GM18858 (cell line): ENCODE measurements at regions not wholly inside any gene's neighbourhood (a gene's known extent, or its start where the extent isn't known, plus 50 kb on each side); places are given as distances from the start of the nearest gene placed in this dataset.

Experiments used
- ATAC-seq: cut with Tn5 transposase; IDR thresholded peaks from one replicate; pipeline ENCODE4 v1.9.1; 2021; ENCODE audit not compliant: unreplicated experiment

DNA sequence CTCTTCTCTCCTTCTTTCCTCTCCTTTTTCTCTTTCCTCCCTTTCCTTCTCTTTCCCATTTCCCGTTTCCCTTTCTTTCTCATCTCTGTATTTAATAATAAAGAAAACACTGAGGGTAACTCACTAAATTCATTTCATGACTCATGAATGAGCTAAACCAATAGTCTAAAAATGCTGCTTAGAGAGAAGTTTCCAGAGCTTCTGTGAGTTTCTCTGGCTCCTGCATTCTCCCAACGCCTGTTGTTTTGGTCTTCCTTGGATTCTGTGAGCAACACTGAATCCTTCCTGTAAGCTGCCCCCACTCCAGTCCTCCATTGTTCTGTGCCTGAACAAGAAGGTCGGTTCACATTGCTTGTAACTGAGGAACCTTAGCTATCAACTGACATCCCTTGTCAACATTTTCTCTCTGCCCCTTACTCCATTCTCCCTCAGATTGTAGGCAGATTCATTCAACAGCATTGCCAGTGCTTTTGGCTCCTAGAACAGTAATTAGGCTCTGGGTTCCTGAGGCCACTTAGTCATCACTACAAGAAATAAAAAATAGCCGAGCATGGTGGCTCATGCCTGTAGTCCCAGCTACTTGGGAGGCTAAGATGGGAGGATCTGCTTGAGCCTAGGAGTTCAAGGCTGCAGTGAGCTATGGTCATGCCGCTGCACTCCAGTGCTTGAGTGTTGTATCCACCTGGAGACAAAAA lies 237.7 kb upstream of the KLF4 start:
- no peak for ATAC-seq

DNA sequence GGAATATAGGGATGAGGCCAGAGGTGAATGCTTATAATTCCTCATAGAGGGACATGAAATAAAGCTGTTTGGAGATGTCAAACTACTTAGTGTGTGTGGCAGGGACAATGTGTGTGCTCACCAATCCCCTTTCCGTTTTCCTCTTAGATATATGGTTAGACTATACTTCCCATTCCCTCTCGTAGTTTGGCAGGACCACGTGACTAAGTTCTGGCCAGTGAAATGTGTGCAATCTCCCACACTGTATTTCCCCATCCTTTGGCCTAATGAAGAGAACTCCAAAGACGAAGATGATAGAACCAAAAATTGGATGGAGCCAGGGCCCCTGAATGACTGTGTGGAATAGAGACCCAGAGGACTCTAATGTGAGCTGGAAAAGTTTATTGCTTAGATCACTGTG lies 233.4 kb upstream of the KLF4 start:
- ATAC-seq: no peak

GRCh38 chr9:107721705-107722245 lies 232.2 kb upstream of the KLF4 start:
- ATAC-seq: no peak

GRCh38 chr9:107720501-107720900 lies 230.9 kb upstream of the KLF4 start:
- ATAC-seq: no peak

DNA sequence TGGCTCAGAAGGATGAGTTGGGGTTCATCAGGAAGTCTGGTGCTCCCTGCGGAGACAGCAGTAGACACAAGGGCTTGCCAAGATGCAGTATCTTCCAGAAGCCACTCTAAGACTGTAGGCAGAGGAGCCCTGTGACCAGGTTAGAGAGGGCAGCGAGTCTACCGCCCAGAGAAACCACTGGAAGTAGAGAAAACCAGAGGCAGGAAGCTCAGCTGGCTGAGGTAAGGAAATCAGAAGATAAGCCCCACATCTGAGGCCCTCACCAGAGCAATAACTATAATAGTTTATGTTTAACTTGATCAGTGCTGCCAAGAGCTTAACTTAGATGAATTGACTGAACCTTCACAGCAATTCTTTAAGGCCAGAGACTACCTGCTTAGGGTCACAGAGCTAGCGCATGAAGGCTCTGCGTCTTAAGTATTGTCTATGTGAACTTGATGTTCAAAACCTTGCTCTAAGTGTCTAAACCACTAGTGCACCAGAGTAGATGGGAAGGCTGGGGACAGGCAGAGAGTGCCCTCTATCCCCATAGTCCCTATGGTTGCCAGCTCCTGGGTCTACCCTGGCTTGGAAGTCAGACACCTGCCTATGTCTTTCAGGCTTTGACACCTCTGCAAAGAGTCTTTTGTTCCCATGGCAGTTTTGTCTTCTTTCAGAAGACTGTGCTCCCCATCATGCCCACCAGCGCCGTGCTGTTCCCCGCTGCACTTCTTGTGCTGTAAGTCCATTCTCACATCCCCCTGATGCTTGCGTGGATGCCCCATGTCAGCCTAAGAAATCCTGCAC lies 228.2 kb upstream of the KLF4 start:
- no peak for ATAC-seq

DNA sequence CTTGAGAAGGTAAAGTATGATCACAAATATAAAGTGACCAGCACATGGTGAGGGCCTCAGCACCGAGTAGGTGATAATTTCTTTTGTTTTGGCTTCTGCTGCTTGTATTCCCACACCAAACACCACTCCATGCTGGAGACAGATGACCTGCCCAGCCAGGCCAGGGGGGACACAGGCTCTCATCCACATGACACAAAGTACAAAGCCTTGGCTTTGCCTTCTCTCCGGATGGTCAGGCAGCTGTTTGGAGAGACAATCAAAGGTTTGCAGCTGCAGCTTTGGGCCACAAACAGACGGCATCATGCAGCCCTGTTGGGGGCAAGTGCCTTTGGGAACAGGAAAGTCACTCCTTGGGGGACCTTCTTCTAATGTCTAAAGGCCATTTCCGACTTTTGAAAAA lies 226.2 kb upstream of the KLF4 start:
- ATAC-seq: no peak

DNA sequence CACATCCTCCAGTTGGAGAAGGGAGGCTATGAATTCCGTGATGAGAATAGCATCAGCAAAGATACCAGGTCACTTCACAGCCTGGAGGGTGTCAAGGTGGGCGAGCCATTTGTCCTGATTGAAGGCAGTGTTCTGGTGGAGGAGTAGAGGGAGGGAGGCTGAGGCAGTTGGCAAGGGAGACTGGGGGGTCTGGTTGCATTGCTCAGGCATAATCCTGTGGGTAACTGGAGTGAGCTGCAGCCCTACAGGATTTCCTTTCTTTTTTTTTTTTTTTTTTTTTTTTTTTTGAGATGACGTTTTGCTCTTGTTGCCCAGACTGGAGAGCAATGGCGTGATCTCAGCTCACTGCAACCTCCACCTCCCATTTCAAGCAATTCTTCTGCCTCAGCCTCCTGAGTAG lies 223.9 kb upstream of the KLF4 start:
- no peak for ATAC-seq

GRCh38 chr9:107712390-107712789 lies 222.8 kb upstream of the KLF4 start:
- ATAC-seq: no peak

DNA sequence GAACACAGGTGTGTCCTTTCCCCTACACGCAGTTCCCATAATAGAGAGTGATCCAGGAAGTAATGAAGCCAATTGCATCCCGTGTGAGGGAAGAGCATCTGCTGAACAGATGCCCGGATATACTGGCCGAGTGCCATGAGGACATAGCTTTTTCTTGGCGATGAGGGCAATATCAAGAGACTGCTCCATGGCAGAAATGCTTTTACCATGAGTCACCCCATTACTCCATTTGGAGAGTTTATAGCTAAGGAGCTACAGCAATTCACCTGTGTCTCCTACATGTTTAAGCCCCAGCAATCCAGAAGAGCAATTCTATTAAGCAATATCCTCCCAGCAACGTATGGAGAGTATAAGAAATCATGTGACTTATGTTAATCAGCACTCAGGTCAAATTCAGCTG lies 222.0 kb upstream of the KLF4 start:
- ATAC-seq: no peak

DNA sequence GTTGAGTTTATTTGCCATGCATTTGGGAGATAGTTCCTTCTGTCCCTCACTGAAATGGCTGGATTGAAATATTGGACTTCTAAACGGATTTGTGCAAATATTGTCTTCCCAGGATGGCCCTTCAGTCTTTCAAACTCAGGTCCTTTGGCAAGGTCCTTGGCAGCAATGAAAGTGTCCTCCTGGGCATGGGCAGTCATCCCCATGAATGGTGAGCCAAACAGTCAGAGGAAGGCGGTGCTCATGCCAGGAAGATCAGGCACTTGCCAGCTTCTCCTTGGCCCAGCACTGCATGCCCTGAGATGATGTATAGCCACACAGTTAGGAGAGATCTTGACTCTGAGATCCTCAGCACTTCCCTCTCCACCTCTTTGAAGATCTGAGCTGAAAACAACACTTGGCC lies 221.4 kb upstream of the KLF4 start:
- ATAC-seq: no peak

GRCh38 chr9:107710546-107710945 lies 221.0 kb upstream of the KLF4 start:
- no peak for ATAC-seq

DNA sequence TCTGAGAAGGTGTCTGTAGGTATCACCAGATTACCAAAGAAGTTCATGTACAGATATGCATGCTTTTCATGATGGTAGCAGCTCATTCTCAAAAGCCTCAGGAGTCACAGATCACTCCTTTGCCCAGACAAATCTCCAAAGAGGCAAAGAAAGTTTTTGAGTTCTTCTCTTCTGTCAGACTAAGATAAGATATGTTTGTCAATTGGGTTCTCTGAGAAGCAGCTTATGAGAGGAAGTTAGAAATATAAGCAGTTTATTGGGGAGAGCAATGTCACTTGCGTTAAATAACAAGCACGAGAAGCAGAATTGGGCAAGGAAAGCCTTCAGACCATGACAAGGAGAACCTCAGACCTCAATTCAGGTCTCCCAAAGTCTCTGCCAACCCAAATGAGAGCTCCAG lies 219.2 kb upstream of the KLF4 start:
- ATAC-seq: no peak

- no peak for ATAC-seq
Observed at GRCh38 chr9:107707915-107708441, 218.4 kb upstream of the KLF4 start.

- ATAC-seq: no peak
Observed at GRCh38 chr9:107707428-107707837, 217.9 kb upstream of the KLF4 start.

- ATAC-seq: no peak
Observed at GRCh38 chr9:107706701-107707427, 217.3 kb upstream of the KLF4 start.

GRCh38 chr9:107705521-107705920 lies 216.0 kb upstream of the KLF4 start:
- no peak for ATAC-seq

GRCh38 chr9:107704774-107705173 lies 215.2 kb upstream of the KLF4 start:
- ATAC-seq: no peak

DNA sequence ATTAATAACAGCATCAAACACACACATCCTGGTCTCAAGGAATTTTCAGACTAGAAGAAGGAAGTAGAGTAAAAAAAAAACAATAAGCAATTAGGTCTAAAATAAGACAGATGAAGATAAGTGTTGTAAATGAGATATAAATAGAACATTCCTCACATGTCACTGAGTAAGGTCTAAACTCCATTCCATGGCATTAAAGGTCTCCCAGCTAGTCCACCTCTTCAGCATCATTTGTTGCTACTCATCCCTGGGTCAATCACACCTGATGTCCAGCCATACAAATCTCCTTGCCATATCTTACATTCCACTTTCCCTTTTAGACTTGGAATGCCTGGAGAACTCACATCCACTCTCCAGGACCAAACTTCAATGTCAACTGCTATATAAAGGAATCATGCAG lies 214.1 kb upstream of the KLF4 start:
- no peak for ATAC-seq

- ATAC-seq: no peak
Observed at GRCh38 chr9:107700847-107701246, 211.3 kb upstream of the KLF4 start.

DNA sequence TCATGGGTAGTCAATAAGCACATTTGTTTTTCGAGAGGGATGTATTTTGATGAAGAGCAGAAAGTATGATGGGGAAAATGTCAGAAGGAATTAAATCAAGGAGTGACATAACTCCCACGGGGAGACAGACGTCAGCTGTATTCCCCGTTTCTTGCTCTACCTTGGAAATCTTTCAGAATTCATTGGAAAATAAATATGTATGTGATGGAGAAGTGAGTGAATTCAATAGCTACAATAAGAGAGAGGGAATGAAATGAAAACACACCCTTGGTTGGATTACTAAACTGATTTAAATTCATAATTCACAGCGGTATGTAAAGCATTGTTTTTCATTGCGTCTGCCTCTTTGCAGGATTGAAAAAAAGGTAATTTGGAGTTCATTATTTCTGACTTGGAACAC lies 209.7 kb upstream of the KLF4 start:
- no peak for ATAC-seq

- ATAC-seq: no peak
Observed at GRCh38 chr9:107698779-107699178, 209.2 kb upstream of the KLF4 start.
